Skeletal muscle tissue (tissue), 3 donors: ENCODE measurements at regions not wholly inside any gene's neighbourhood (a gene's known extent, or its start where the extent isn't known, plus 50 kb on each side); places are given as distances from the start of the nearest gene placed in this dataset.

Experiments
- H3K27ac ChIP-seq: one replicate; pipeline ENCODE4 v1.7.0; 2013; ENCODE audit warnings: mild to moderate bottlenecking, low read depth, low read length, inconsistent platforms
- H3K27me3 ChIP-seq, 3 donors: one replicate each; pipeline ENCODE4 v1.7.0; 2013; ENCODE audit warnings: low read length in 3 of 3; ENCODE audit not compliant: control insufficient read depth in 3 of 3, insufficient read depth in 3 of 3
- H3K36me3 ChIP-seq, 3 donors: one replicate each; pipeline ENCODE4 v1.7.0; 2013; ENCODE audit warnings: low read length in 3 of 3; ENCODE audit not compliant: control insufficient read depth in 3 of 3, insufficient read depth in 3 of 3
- H3K4me1 ChIP-seq, 3 donors: one replicate each; pipeline ENCODE4 v1.7.0; 2013; ENCODE audit warnings: low read length in 3 of 3, mild to moderate bottlenecking in 3 of 3; ENCODE audit not compliant: control insufficient read depth in 3 of 3, insufficient read depth in 3 of 3
- H3K4me3 ChIP-seq, 3 donors: one replicate each; pipeline ENCODE4 v1.7.0; 2013; ENCODE audit warnings: low read length in 3 of 3
- H3K9ac ChIP-seq, 3 donors: one replicate each; pipeline ENCODE4 v1.7.0; 2013; ENCODE audit warnings: low read length in 3 of 3, mild to moderate bottlenecking in 3 of 3, moderate library complexity in 2 of 3, low read depth in 1 of 3
- H3K9me3 ChIP-seq, 3 donors: one replicate each; pipeline ENCODE4 v1.7.0; 2013; ENCODE audit warnings: low read length in 3 of 3; ENCODE audit not compliant: control insufficient read depth in 3 of 3
- donor health status: Osteomylitis.

GRCh38 chr3:139285691-139286090 lies 58.1 kb upstream of the MRPS22 start:
- no peak overlapping the region for H3K9ac ChIP-seq
- no peak overlapping the region for H3K4me3 ChIP-seq
- H3K36me3 ChIP-seq = no peaks in the 10 kb centered on the region
- no peaks in the 10 kb centered on the region for H3K9me3 ChIP-seq
- H3K4me1 ChIP-seq = peaks cover 4 to 11% (median 6%) of the 10 kb centered on the region in 3 donors
- H3K27me3 ChIP-seq = no peaks in the 10 kb centered on the region
- no peak overlapping the region for H3K27ac ChIP-seq

GRCh38 chr3:139286241-139286640 lies 57.6 kb upstream of the MRPS22 start:
- Histone ChIP-seq H3K9ac (no peak overlapping the region), H3K36me3 (no peaks in the 10 kb centered on the region), H3K9me3 (no peaks in the 10 kb centered on the region), H3K4me3 (no peak overlapping the region), H3K27me3 (no peaks in the 10 kb centered on the region), H3K27ac (no peak overlapping the region), H3K4me1 (peaks cover 4 to 11% (median 6%) of the 10 kb centered on the region in 3 donors)

GRCh38 chr3:139286825-139287224 lies 57.0 kb upstream of the MRPS22 start:
- H3K36me3 ChIP-seq = no peaks in the 10 kb centered on the region

GRCh38 chr3:139287557-139287956 lies 56.3 kb upstream of the MRPS22 start:
- H3K4me3 ChIP-seq = no peak overlapping the region

More at GRCh38 chr3:139286825-139287224, 57.0 kb upstream of the MRPS22 start:
- Histone ChIP-seq H3K27me3 (no peaks in the 10 kb centered on the region), H3K9me3 (no peaks in the 10 kb centered on the region), H3K9ac (no peak overlapping the region), H3K27ac (no peak overlapping the region), H3K4me3 (no peak overlapping the region), H3K4me1 (peaks cover under 1 to 5% (median 2%) of the 10 kb centered on the region in 3 donors)

GRCh38 chr3:139288266-139288821 lies 55.5 kb upstream of the MRPS22 start:
- Histone ChIP-seq H3K9me3 (no peaks in the 10 kb centered on the region), H3K4me3 (no peak overlapping the region), H3K9ac (no peak overlapping the region), H3K27me3 (peaks cover 0 to 9% (median 0%) of the 10 kb centered on the region in 3 donors), H3K4me1 (no peaks in the 10 kb centered on the region), H3K27ac (no peak overlapping the region), H3K36me3 (no peaks in the 10 kb centered on the region)

More at GRCh38 chr3:139287557-139287956, 56.3 kb upstream of the MRPS22 start:
- Histone ChIP-seq H3K9ac (no peak overlapping the region), H3K9me3 (no peaks in the 10 kb centered on the region), H3K27ac (no peak overlapping the region), H3K36me3 (no peaks in the 10 kb centered on the region), H3K27me3 (peaks cover 0 to 3% (median 0%) of the 10 kb centered on the region in 3 donors), H3K4me1 (no peaks in the 10 kb centered on the region)

GRCh38 chr3:139289860-139290524 lies 53.8 kb upstream of the MRPS22 start:
- no peaks in the 10 kb centered on the region for H3K9me3 ChIP-seq
- no peak overlapping the region for H3K9ac ChIP-seq
- H3K4me3 ChIP-seq = no peak overlapping the region
- peaks cover 0 to 12% (median 0%) of the 10 kb centered on the region in 3 donors for H3K27me3 ChIP-seq
- no peaks in the 10 kb centered on the region for H3K4me1 ChIP-seq
- H3K36me3 ChIP-seq = no peaks in the 10 kb centered on the region
- no peak overlapping the region for H3K27ac ChIP-seq

- Histone ChIP-seq H3K9me3 (no peaks in the 10 kb centered on the region), H3K4me3 (no peak overlapping the region), H3K36me3 (no peaks in the 10 kb centered on the region), H3K9ac (no peak overlapping the region), H3K27me3 (peaks cover 0 to 12% (median 3%) of the 10 kb centered on the region in 3 donors), H3K4me1 (no peaks in the 10 kb centered on the region), H3K27ac (no peak overlapping the region)
These were observed 52.4 kb upstream of the MRPS22 start for GRCh38 chr3:139291276-139292051.

GRCh38 chr3:139292192-139292591 lies 51.6 kb upstream of the MRPS22 start:
- no peak overlapping the region for H3K9ac ChIP-seq
- no peak overlapping the region for H3K4me3 ChIP-seq
- no peak overlapping the region for H3K27ac ChIP-seq

GRCh38 chr3:139292711-139293664 lies 50.8 kb upstream of the MRPS22 start:
- Histone ChIP-seq H3K36me3 (no peaks in the 10 kb centered on the region), H3K4me3 (no peak overlapping the region), H3K27ac (no peak overlapping the region), H3K4me1 (no peaks in the 10 kb centered on the region), H3K9me3 (no peaks in the 10 kb centered on the region), H3K9ac (no peak overlapping the region), H3K27me3 (peaks cover 0 to 12% (median 3%) of the 10 kb centered on the region in 3 donors)

More at GRCh38 chr3:139292192-139292591, 51.6 kb upstream of the MRPS22 start:
- H3K36me3 ChIP-seq = no peaks in the 10 kb centered on the region
- no peaks in the 10 kb centered on the region for H3K4me1 ChIP-seq
- no peaks in the 10 kb centered on the region for H3K9me3 ChIP-seq
- H3K27me3 ChIP-seq = peaks cover 0 to 12% (median 3%) of the 10 kb centered on the region in 3 donors
